Stimulated activated CD4-positive, alpha-beta T cell treated with anti-CD3 and anti-CD28 coated beads, TNF-alpha, amount 100 ng/mL, for 24 hours (primary cell): ENCODE measurements at regions not wholly inside any gene's neighbourhood (a gene's known extent, or its start where the extent isn't known, plus 50 kb on each side); places are given as distances from the start of the nearest gene placed in this dataset.

Experiments used
- DNase-seq, 3 experiments: peaks; one replicate each; pipeline ENCODE4 v3.0.0-alpha.2; 2020; ENCODE audit warnings: low read depth in 3 of 3

- DNase-seq: no peak
Measured at GRCh38 chr10:10925667-10926066, 92.0 kb upstream of the CELF2 start.

GRCh38 chr10:10927608-10928007 lies 90.1 kb upstream of the CELF2 start:
- no peak for DNase-seq

GRCh38 chr10:10930979-10931743 lies 86.5 kb upstream of the CELF2 start:
- no peak for DNase-seq

- no peak for DNase-seq
Measured at GRCh38 chr10:10935032-10935431, 82.6 kb upstream of the CELF2 start.

- no peak for DNase-seq
Measured at GRCh38 chr10:10938676-10939075, 79.0 kb upstream of the CELF2 start.

DNA sequence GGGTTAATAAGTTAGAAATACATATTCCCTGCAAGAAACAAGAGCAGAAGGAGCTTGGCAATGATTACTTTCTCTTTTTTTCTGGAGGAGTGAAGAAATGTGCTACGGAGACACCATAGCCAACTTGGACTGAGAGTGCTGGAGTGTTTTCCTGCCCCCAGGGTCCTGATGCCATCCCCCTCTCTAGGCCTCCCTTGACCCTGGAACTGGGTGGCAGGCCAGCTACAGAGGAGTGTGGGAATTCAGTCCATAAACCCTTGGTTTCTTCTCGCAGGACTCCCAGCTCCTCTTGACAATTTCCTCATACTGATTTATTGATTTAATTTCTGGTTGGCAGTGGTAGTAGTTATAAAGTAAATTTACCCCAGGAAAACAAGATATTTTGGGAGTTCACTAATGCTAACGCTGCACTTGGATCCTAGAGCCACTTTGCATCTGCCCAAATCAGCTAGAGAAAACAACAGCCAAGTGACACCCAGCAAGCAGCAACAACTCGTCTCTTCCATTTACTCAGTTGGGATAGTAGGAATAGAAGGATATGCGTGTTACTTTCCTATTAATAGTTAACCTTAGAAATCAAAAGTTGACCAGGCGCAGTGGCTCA lies 76.4 kb upstream of the CELF2 start:
- no peak for DNase-seq

DNA sequence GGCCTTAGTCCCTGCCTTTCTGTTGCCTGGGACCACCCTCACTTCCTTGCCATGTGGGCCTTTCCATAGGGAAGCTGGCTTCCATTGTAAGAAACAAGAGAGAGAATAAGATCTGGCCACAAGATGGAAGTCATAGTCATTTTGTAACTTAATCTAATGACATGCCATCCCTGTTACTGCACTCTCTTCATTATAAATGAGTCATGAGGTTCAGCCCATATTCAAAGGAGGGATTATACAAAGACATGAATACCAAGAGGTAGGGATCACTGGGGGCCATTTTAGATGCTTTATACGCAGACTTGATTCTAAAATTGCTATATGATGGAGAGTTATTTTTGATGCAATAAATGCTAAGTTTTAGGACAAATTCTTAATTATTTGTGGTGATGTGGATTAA lies 75.2 kb upstream of the CELF2 start:
- no peak for DNase-seq

GRCh38 chr10:10946081-10946480 lies 71.6 kb upstream of the CELF2 start:
- no peak for DNase-seq

- no peak for DNase-seq
Measured at GRCh38 chr10:10946801-10947200, 70.9 kb upstream of the CELF2 start.

- DNase-seq: no peak
Measured at GRCh38 chr10:10951675-10952074, 66.0 kb upstream of the CELF2 start.

GRCh38 chr10:10952800-10953199 lies 64.9 kb upstream of the CELF2 start:
- DNase-seq: no peak

- no peak for DNase-seq
Measured at GRCh38 chr10:10956681-10957542, 60.8 kb upstream of the CELF2 start.

DNA sequence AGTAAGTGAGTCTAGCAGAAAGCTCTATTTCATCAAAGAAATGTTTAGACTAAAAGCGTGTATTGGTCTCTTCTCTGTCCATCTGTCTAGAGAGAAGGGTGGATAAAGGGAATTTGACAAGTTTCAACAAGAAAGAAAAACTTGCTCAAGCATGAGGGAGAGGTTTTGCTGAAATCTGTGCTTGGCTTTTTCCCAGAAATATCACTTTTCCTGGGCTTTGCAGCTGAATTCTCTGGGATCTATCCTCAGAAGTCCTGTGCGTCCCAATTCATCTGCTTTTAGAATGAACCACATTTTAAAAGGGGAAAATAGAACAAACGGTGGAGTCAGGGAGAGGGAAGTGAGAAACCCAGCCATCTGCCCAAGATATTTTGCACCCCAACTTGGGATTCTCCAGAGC lies 59.6 kb upstream of the CELF2 start:
- no peak for DNase-seq

GRCh38 chr10:10959666-10960065 lies 58.0 kb upstream of the CELF2 start:
- DNase-seq: no peak

GRCh38 chr10:10960534-10960933 lies 57.1 kb upstream of the CELF2 start:
- DNase-seq: no peak

DNA sequence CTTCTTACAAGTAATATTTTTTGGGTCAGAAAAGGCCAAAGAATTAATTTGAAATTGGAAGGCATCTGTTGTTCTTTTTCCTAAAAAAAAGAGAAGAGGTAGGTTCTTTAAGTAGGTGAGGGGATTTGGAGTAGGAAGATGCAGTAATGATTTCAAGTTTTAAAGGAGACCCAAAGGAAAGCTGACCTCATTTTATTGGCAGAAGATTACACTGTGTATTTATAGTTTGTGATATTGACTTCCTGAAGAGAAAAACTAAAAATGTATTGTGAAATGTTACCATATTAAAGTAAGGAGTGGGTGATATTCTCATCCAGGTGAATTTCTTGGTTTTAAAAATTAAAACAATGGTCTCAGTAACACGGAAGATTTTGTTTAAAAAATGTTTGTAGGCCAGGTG lies 56.6 kb upstream of the CELF2 start:
- no peak for DNase-seq

DNA sequence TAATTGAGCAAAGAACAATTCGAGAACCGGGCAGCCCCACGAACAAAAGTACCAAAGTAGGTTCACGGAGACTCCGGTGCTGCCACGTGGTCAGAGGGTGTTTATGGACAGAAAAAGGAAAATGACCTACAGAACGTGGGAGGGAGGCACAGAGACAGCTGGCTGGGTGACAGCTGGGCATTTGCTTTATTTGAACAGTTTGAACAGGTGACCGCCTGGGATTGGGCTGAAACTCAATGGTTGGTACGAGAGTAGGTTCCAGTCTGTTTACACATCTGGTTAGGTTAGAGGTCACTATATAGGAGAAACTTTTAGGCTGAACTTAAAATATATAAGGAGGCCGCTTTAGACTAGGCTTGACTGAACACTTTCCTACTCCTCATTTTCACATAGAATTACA lies 50.6 kb upstream of the CELF2 start:
- DNase-seq: no peak

DNA sequence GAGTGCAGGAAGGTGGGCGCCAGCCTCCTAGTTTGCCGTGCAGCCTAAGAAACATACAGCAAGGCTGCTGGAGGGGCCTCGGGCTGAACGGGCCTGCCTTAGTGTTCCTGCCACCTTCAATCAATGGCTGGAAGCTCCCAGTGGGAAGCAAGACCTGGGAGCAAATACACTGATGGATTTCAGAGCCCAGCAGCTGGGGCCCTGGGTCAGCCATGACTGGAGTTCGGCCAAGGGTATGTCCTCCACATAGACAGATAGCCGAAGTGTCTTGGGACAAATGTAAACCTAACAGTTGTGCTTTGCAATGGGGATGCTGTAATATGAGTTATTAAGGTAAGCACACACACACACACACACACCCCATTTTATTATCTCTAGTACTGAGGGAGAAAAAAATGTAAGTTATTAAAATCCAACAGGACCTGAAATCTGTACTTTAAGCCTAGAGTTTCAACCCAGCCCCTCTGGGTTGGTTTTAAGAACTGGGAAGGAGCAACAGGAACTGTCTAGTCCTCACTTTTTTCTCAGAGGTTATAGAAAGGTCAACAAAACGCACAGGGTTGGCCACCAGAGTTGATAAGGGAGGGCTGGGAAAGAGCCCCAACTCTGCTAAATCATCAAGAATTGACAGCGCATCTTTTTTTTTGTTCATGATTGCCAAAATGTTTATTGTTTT lies 50.0 kb upstream of the CELF2 start:
- no peak for DNase-seq
